HepG2 (cell line): ENCODE measurements at regions not wholly inside any gene's neighbourhood (a gene's known extent, or its start where the extent isn't known, plus 50 kb on each side); places are given as distances from the start of the nearest gene placed in this dataset.

ENCODE experiments used
- DR1 ChIP-seq: sonication (generic); formaldehyde crosslinking; IDR thresholded peaks from 2 replicates; pipeline ENCODE4 v1.8.0; 2021; ENCODE audit warnings: mild to moderate bottlenecking, missing genetic modification reagents, inconsistent platforms
- FIP1L1 ChIP-seq: fragments of 200-400 bp; formaldehyde crosslinking; IDR thresholded peaks from 2 replicates; pipeline ENCODE4 v1.6.1; 2018; ENCODE audit warnings: low read depth, mild to moderate bottlenecking, low read length, moderate library complexity, borderline replicate concordance; ENCODE audit not compliant: insufficient read depth
- ZFX ChIP-seq: sonication (generic); formaldehyde crosslinking; IDR thresholded peaks from 2 replicates; pipeline ENCODE4 v1.4.0; 2020; ENCODE audit warnings: mild to moderate bottlenecking, low read depth, missing genetic modification reagents, moderate library complexity
- ZNF558 ChIP-seq: sonication (generic); formaldehyde crosslinking; IDR thresholded peaks from 2 replicates; pipeline ENCODE4 v1.9.0; 2022; ENCODE audit warnings: mild to moderate bottlenecking, missing genetic modification reagents, borderline replicate concordance

DNA sequence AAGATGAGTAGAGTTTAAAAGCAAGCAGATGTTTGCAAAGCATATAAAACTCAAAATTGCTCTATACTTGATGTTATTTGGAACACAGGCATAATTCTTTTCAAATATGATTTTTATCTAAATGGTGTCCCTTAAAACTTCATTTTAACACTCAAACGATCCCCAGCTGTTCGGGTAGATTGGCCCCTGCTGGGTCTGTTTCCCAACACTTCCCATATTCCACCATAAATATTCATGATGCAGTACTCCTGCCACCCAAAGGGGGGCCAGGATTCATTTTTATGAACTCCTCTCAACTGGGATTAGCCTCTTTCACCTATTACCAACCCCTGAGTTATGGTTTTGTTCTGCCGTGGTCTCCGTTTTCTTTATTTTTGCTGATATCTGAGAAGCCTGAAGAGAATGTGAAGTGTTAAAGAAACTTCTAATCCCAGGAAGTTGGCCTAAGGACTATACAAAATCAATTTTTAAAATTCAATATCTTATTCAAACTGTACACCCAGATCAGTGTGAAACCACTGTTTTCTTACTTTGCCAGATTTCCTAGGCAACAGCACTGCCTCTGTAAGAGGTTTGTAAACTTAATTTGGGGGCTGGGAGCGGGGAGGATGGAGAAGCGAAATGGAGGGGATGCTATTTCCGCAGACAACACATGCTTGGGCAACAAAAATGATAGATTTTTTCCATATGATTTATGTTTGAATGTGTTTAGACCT, 384.1 kb downstream of the DMRT2 start:
- no peak for TF ChIP-seq ZFX (CRISPR knock-in tag)
- no peak for TF ChIP-seq ZNF558 (CRISPR knock-in tag)
- TF ChIP-seq DR1 (CRISPR knock-in tag): no peak
- TF ChIP-seq FIP1L1: no peak
